GM12878 (cell line): ENCODE measurements at regions not wholly inside any gene's neighbourhood (a gene's known extent, or its start where the extent isn't known, plus 50 kb on each side); places are given as distances from the start of the nearest gene placed in this dataset.

Experiments
- ATAC-seq: fragments of 200-7000 bp; cut with Tn5 transposase; 3 replicates; pipeline ENCODE4 v1.9.1; 2020; ENCODE audit warnings: mild to moderate bottlenecking, moderate library complexity
- BruUV-seq: library from RNA; stranded (reverse); fragments of 400-500 nt; replicated peaks from 2 replicates; lab custom pipeline; 2021; lab: Mats Ljungman, UMichigan
- CTCF ChIA-PET: fragments of 300-600 bp; sonication (Branson Sonifier 250); formaldehyde crosslinking; extraction: SDS; loops from one replicate; lab custom pipeline; 2021; ENCODE audit warnings: inconsistent platforms; lab: Yijun Ruan, JAX
- POLR2A ChIA-PET: fragments of 350-600 bp; formaldehyde crosslinking; extraction: SDS; loops from one replicate; lab custom pipeline; 2021; ENCODE audit warnings: inconsistent platforms; lab: Charles Lee
- RAD21 ChIA-PET: fragments of 300-600 bp; sonication (Branson Sonifier 250); formaldehyde crosslinking; loops from one replicate; lab custom pipeline; 2023; ENCODE audit warnings: antibody characterized with exemption; ENCODE audit not compliant: unreplicated experiment; lab: Charles Lee
- SMC1A ChIA-PET: fragments of 300-600 bp; sonication (Branson Sonifier 250); formaldehyde crosslinking; loops from one replicate; lab custom pipeline; 2023; ENCODE audit not compliant: unreplicated experiment, uncharacterized antibody; lab: Charles Lee
- DNase-seq: peaks from one replicate; pipeline ENCODE4 v3.0.0-alpha.2; 2011; ENCODE audit warnings: low read depth, low spot score
- FAIRE-seq: peaks from 3 replicates; lab custom pipeline; 2011; peaks lifted over from hg19 to GRCh38; lab: Jason Lieb, UNC
- H2AFZ ChIP-seq: 2 replicates; pipeline ENCODE4 v1.6.0; 2011; ENCODE audit warnings: low read depth, low read length, control low read depth; ENCODE audit not compliant: control insufficient read depth
- H3K27ac ChIP-seq: 2 replicates; pipeline ENCODE4 v1.5.1; 2011; ENCODE audit warnings: control low read depth; ENCODE audit not compliant: control insufficient read depth, insufficient read depth
- H3K27me3 ChIP-seq, 2 experiments: replicated peaks in 1 of 2; 2 replicates each; pipeline versions ENCODE4 v1.6.0 to v1.6.1; 2011; ENCODE audit warnings: low read length in 1 of 2; ENCODE audit not compliant: control insufficient read depth in 2 of 2, insufficient read depth in 2 of 2
- H3K36me3 ChIP-seq, 2 experiments: 2 replicates each; pipeline ENCODE4 v1.5.1; 2011; ENCODE audit warnings: low read length in 1 of 2; ENCODE audit not compliant: control insufficient read depth in 2 of 2, insufficient read depth in 2 of 2
- H3K4me1 ChIP-seq: 2 replicates; pipeline ENCODE4 v1.6.1; 2011; ENCODE audit warnings: mild to moderate bottlenecking, low read length, moderate library complexity, mixed read lengths; ENCODE audit not compliant: control insufficient read depth, insufficient read depth
- H3K4me2 ChIP-seq: 2 replicates; pipeline ENCODE4 v1.6.0; 2011; ENCODE audit warnings: control low read depth; ENCODE audit not compliant: control insufficient read depth, insufficient read depth
- H3K4me3 ChIP-seq: fragments of 200-600 bp; sonication (generic); 2 replicates; pipeline ENCODE4 v1.5.1; 2016
- H3K79me2 ChIP-seq: 2 replicates; pipeline ENCODE4 v1.6.0; 2011; ENCODE audit warnings: low read length; ENCODE audit not compliant: control insufficient read depth, insufficient read depth
- H3K9ac ChIP-seq: 2 replicates; pipeline ENCODE4 v1.8.0; 2011; ENCODE audit warnings: low read length, control low read depth, mixed read lengths; ENCODE audit not compliant: control insufficient read depth, insufficient read depth
- H3K9me3 ChIP-seq: replicated peaks from 3 replicates; pipeline ENCODE4 v1.5.1; 2011; ENCODE audit warnings: mild to moderate bottlenecking, low read length; ENCODE audit not compliant: control insufficient read depth, insufficient read depth
- H4K20me1 ChIP-seq: 2 replicates; pipeline ENCODE4 v1.6.0; 2011; ENCODE audit not compliant: control insufficient read depth, insufficient read depth
- DPF2 ChIP-seq: fragments of 450-650 bp; IDR thresholded peaks from 2 replicates; pipeline ENCODE4 v1.6.1; 2017; ENCODE audit warnings: mild to moderate bottlenecking
- E2F8 ChIP-seq: fragments of 450-650 bp; IDR thresholded peaks from 2 replicates; pipeline ENCODE4 v1.6.1; 2018; ENCODE audit warnings: mild to moderate bottlenecking, low read depth, moderate library complexity; ENCODE audit not compliant: partially characterized antibody
- JUNB ChIP-seq: IDR thresholded peaks from 2 replicates; pipeline ENCODE4 v1.6.1; 2016; ENCODE audit warnings: antibody characterized with exemption, mild to moderate bottlenecking
- RBBP5 ChIP-seq: fragments of 200-600 bp; sonication (generic); conservative IDR thresholded peaks from 2 replicates; pipeline ENCODE4 v1.6.1; 2016
- RCOR1 ChIP-seq: conservative IDR thresholded peaks from 2 replicates; pipeline ENCODE4 v1.6.1; 2012; ENCODE audit warnings: low read depth, low read length, improper control_type of control experiment
- RELA ChIP-seq: fragments of 450-650 bp; IDR thresholded peaks from 2 replicates; pipeline ENCODE4 v1.8.0; 2014; ENCODE audit warnings: borderline replicate concordance; ENCODE audit not compliant: partially characterized antibody
- SMAD1 ChIP-seq: fragments of 450-650 bp; IDR thresholded peaks from 2 replicates; pipeline ENCODE4 v1.6.1; 2018; ENCODE audit warnings: mild to moderate bottlenecking, low read depth; ENCODE audit not compliant: partially characterized antibody
- STAT3 ChIP-seq: IDR thresholded peaks from 2 replicates; pipeline ENCODE4 v1.6.1; 2011; ENCODE audit warnings: low read depth, low read length, improper control_type of control experiment
- TAF1 ChIP-seq: IDR thresholded peaks from 2 replicates; pipeline ENCODE4 v1.6.1; 2011; ENCODE audit warnings: mild to moderate bottlenecking, low read depth, low read length, borderline replicate concordance
- TARDBP ChIP-seq: IDR thresholded peaks from 2 replicates; pipeline ENCODE4 v1.6.1; 2016; ENCODE audit warnings: borderline replicate concordance
- WRNIP1 ChIP-seq: IDR thresholded peaks from 2 replicates; pipeline ENCODE4 v1.6.1; 2011; ENCODE audit warnings: low read depth, low read length, improper control_type of control experiment, borderline replicate concordance
- ZZZ3 ChIP-seq: IDR thresholded peaks from 2 replicates; pipeline ENCODE4 v1.6.1; 2011; ENCODE audit warnings: low read depth; ENCODE audit not compliant: control insufficient read depth, insufficient read length
- WGBS: methylation state at CpG from one replicate; pipeline ENCODE4 v1.1.6; 2016; ENCODE audit warnings: low lambda C conversion rate; ENCODE audit not compliant: insufficient replicate concordance, insufficient coverage; ENCODE audit errors: missing lambda C conversion rate; 5-methylcytosine and 5-hydroxymethylcytosine counted together
- in situ Hi-C: fragments of 300-500 bp; cut with MboI; formaldehyde crosslinking; loops from 9 replicates; pipeline ENCODE4 v1.14.3; 2018; ENCODE audit warnings: mixed read lengths
- intact Hi-C: fragments of 100-400 bp; cut with micrococcal nuclease; formaldehyde crosslinking; loops from one replicate; pipeline ENCODE4 v1.14.2; 2022; ENCODE audit not compliant: unreplicated experiment
- TF ChIP-seq, protein P1 (sequence below): IDR thresholded peaks from 2 replicates; pipeline ENCODE4 v1.6.1; 2012; ENCODE audit warnings: low read depth, low read length, improper control_type of control experiment

DNA sequence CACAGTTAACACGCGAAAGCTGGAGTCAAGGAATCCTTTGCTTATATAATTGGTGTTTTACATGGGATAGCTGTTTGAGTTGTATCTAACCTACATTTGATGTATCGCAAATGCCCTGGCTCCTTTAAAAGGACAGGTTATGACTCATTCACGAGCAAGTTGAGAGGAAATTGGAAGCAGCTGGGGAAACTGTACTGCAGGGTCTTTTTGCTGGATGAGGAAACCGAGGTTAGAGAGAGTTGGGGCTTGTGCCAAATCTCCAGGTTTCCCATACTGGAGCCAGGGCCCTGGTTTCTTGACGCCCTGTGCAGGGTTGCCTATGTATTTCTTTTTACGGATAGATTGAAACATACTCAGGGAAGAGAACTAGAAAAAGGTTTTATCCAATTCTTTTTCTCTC, 60.0 kb upstream of the SPTBN1 start (continued):
- TF ChIP-seq RELA, result no peak
- no peak for TF ChIP-seq TARDBP
- no peak for TF ChIP-seq ZZZ3

GRCh38 chr2:54396798-54397197, 59.3 kb upstream of the SPTBN1 start:
- 87% methylated on average over 6 of the region's 6 CpGs for WGBS
- no peak for FAIRE-seq

More at GRCh38 chr2:54396798-54397197, 59.3 kb upstream of the SPTBN1 start:
- H3K4me3 ChIP-seq, result no peak overlapping the region
- RAD21 ChIA-PET, result interaction anchor here (1.3 kb wide), 1 partner anchor 12 kb away, joined by 3 read pairs; no protein-coding TSS in a partner anchor
- ATAC-seq (no peak), DNase-seq (no peak)
- TF ChIP-seq STAT3 (no peak), RBBP5 (no peak), SMAD1 (no peak), DPF2 (no peak), TAF1 (no peak), JUNB (no peak), WRNIP1 (no peak), E2F8 (no peak), RCOR1 (no peak)
- TF ChIP-seq, protein P1, sequence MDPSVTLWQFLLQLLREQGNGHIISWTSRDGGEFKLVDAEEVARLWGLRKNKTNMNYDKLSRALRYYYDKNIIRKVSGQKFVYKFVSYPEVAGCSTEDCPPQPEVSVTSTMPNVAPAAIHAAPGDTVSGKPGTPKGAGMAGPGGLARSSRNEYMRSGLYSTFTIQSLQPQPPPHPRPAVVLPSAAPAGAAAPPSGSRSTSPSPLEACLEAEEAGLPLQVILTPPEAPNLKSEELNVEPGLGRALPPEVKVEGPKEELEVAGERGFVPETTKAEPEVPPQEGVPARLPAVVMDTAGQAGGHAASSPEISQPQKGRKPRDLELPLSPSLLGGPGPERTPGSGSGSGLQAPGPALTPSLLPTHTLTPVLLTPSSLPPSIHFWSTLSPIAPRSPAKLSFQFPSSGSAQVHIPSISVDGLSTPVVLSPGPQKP, result no peak
- H3K27me3 ChIP-seq, result no peaks in the 10 kb centered on the region
- H2AFZ ChIP-seq, result no peak overlapping the region
- in situ Hi-C loops, result no loop called here
- H3K79me2 ChIP-seq, result no peaks in the 10 kb centered on the region
- CTCF ChIA-PET, result no interaction called here
- H3K9me3 ChIP-seq, result peaks cover 1% of the 10 kb centered on the region; the same call in 2 of the 3 replicates
- no peak overlapping the region for H3K27ac ChIP-seq
- no peaks in the 10 kb centered on the region for H3K4me1 ChIP-seq
- intact Hi-C loops, result no loop called here
- SMC1A ChIA-PET, result interaction anchor here (1.5 kb wide), 1 partner anchor 15 kb away, joined by 3 read pairs; no protein-coding TSS in a partner anchor
- H4K20me1 ChIP-seq, result no peaks in the 10 kb centered on the region
- no TSS peak for BruUV-seq
- POLR2A ChIA-PET, result no interaction called here
- no peak overlapping the region for H3K4me2 ChIP-seq
- H3K9ac ChIP-seq, result no peak overlapping the region
- no peaks in the 10 kb centered on the region for H3K36me3 ChIP-seq
